ENCODE measurements at regions not wholly inside any gene's neighbourhood (a gene's known extent, or its start where the extent isn't known, plus 50 kb on each side); places are given as distances from the start of the nearest gene placed in this dataset.

GRCh38 chr9:78792745-78793144 lies 495.8 kb downstream of the PSAT1 start:
- H3K27ac ChIP-seq, result no peak overlapping the region
- H3K4me3 ChIP-seq, result no peak overlapping the region
- TF ChIP-seq CTCF (IDR thresholded peaks at IDR 0.05), result no peak
- ATAC-seq, result no peak
- intact Hi-C loops (cut with DNase I), result no loop called here
- no peak for DNase-seq
- no peaks in the 10 kb centered on the region for H3K9me3 ChIP-seq
- H3K27me3 ChIP-seq, result no peaks in the 10 kb centered on the region
- no peaks in the 10 kb centered on the region for H3K36me3 ChIP-seq
- H3K4me1 ChIP-seq, result no peaks in the 10 kb centered on the region

DNA sequence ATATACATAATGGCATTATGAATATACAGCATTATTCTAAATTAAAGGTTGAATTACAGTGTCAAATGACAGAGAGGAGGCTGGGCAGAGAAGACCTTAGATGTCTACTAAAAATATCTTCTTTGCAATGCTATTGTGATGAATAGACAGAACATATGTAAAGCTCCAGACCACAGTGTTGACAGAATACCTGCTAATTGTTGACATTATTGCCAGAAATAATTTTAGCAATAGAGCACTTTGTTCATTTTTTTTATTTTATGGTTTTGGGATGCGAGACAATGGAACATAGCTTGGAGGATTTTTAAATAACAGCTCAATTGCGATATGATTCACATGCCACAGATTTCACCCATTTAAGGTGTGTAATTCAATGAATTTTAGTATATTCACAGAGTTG lies 508.8 kb downstream of the PSAT1 start:
- ATAC-seq (no peak), DNase-seq (no peak)
- intact Hi-C loops (cut with DNase I), result no loop called here
- Histone ChIP-seq H3K27ac (no peak overlapping the region), H3K4me3 (no peak overlapping the region), H3K36me3 (no peaks in the 10 kb centered on the region), H3K9me3 (no peaks in the 10 kb centered on the region), H3K4me1 (no peaks in the 10 kb centered on the region), H3K27me3 (no peaks in the 10 kb centered on the region)
- TF ChIP-seq CTCF (IDR thresholded peaks at IDR 0.05), result no peak

- no peak overlapping the region for H3K4me3 ChIP-seq
- DNase-seq (no peak), ATAC-seq (no peak)
- no peaks in the 10 kb centered on the region for H3K27me3 ChIP-seq
- no peaks in the 10 kb centered on the region for H3K9me3 ChIP-seq
- no peak overlapping the region for H3K27ac ChIP-seq
- H3K36me3 ChIP-seq, result no peaks in the 10 kb centered on the region
- no peak for TF ChIP-seq CTCF (IDR thresholded peaks at IDR 0.05)
- no peaks in the 10 kb centered on the region for H3K4me1 ChIP-seq
- intact Hi-C loops (cut with DNase I), result no loop called here
Observed at GRCh38 chr9:78806492-78807160, 509.7 kb downstream of the PSAT1 start.

DNA sequence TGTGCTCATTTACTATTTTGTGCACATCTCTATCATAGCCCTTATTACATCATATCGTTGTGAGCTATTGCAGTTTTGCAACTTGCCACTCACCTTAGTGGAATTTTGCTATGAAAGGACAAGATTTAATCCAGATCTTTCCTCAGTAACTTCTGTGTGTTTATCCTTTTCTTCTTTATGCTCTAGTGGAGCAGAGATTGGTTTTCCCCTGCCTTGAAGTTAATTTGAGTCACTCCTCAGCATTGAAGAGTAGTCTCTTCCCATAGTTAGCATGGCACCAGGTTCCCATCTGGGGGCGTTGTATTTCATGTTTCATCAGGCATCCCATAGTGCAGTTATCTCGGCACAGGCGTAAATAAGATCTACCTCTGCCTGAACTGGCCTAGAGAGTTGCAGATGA lies 510.4 kb downstream of the PSAT1 start:
- DNase-seq, result no peak
- H3K27me3 ChIP-seq, result no peaks in the 10 kb centered on the region
- H3K27ac ChIP-seq, result no peak overlapping the region
- no peak for TF ChIP-seq CTCF (IDR thresholded peaks at IDR 0.05)
- no peaks in the 10 kb centered on the region for H3K4me1 ChIP-seq
- intact Hi-C loops (cut with DNase I), result no loop called here
- H3K36me3 ChIP-seq, result no peaks in the 10 kb centered on the region
- H3K4me3 ChIP-seq, result no peak overlapping the region
- ATAC-seq, result no peak
- no peaks in the 10 kb centered on the region for H3K9me3 ChIP-seq

DNA sequence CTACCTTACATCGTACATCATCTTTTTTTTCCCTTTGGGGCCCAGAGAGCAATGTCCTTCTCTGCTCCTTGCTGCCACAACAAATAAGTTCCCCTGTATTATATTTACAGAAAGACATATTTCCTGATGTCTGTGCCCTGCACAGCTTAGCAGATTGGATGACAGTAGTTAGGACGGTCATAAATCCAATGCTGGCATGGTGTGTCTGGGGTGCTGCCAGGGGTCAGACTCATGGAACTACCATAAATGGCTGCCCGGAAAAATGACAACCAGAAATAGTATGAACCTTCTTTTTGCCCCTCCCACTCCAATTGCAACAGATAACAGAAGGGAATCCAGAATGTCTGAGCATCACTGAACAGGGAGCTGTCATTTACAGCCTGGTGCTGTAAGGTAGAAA lies 511.1 kb downstream of the PSAT1 start:
- H3K27ac ChIP-seq, result no peak overlapping the region
- H3K36me3 ChIP-seq, result no peaks in the 10 kb centered on the region
- no peaks in the 10 kb centered on the region for H3K27me3 ChIP-seq
- TF ChIP-seq CTCF (IDR thresholded peaks at IDR 0.05), result no peak
- ATAC-seq (no peak), DNase-seq (no peak)
- intact Hi-C loops (cut with DNase I), result no loop called here
- H3K4me1 ChIP-seq, result no peaks in the 10 kb centered on the region
- no peak overlapping the region for H3K4me3 ChIP-seq
- H3K9me3 ChIP-seq, result no peaks in the 10 kb centered on the region

All from upper lobe of right lung (tissue), 1 donor.